ENCODE measurements at regions not wholly inside any gene's neighbourhood (a gene's known extent, or its start where the extent isn't known, plus 50 kb on each side); places are given as distances from the start of the nearest gene placed in this dataset.

GRCh38 chr9:108684288-108685025 is 171.3 kb downstream of the ACTL7B start:
- H3K4me3 ChIP-seq (ENCODE audit: low read depth, low read length) = no peak overlapping the region
- H3K9me3 ChIP-seq (ENCODE audit: control insufficient read depth, insufficient read depth, low read depth, low read length) = no peaks in the 10 kb centered on the region
- TF ChIP-seq ZNF146 (tag by site-specific recombination; IDR thresholded peaks at IDR 0.05) (no peak), ZNF654 (tag by site-specific recombination; IDR thresholded peaks at IDR 0.05; ENCODE audit: low read depth) (no peak), ZNF776 (tag by site-specific recombination; IDR thresholded peaks at IDR 0.05; ENCODE audit: borderline replicate concordance) (no peak), ZNF302 (tag by site-specific recombination; IDR thresholded peaks at IDR 0.05; ENCODE audit: low read depth) (no peak), ZXDB (tag by site-specific recombination; IDR thresholded peaks at IDR 0.05) (no peak), ZNF677 (tag by site-specific recombination; IDR thresholded peaks at IDR 0.05) (no peak), ZNF335 (tag by site-specific recombination; conservative IDR thresholded peaks at IDR 0.05) (no peak), ZNF211 (tag by site-specific recombination; IDR thresholded peaks at IDR 0.05; ENCODE audit: low read depth) (no peak), BCL11A (tag by site-specific recombination; IDR thresholded peaks at IDR 0.05; ENCODE audit: low read depth) (no peak), ZFP3 (tag by site-specific recombination; IDR thresholded peaks at IDR 0.05; ENCODE audit: low read depth) (no peak), ZNF138 (tag by site-specific recombination; IDR thresholded peaks at IDR 0.05; ENCODE audit: borderline replicate concordance) (no peak), ZNF114 (tag by site-specific recombination; IDR thresholded peaks at IDR 0.05) (no peak), ZNF132 (tag by site-specific recombination; IDR thresholded peaks at IDR 0.05; ENCODE audit: borderline replicate concordance) (no peak), ZBTB26 (tag by site-specific recombination; optimal IDR thresholded peaks at IDR 0.05) (no peak)
- ChIA-PET CTCF (interaction anchor here (0.7 to 0.9 kb wide), 2 partner anchors 8 to 1380 kb away, joined by 3 read pairs; no protein-coding TSS in a partner anchor), POLR2A (no interaction called here)
- H3K4me1 ChIP-seq (ENCODE audit: control insufficient read depth, insufficient read depth, low read length) = no peaks in the 10 kb centered on the region
- no peaks in the 10 kb centered on the region for H3K36me3 ChIP-seq (ENCODE audit: control insufficient read depth in 2 of 2, insufficient read depth in 1 of 2, low read length in 2 of 2)
- no peak overlapping the region for H3K27ac ChIP-seq (ENCODE audit: extremely low read depth, low read depth, low read length)

GRCh38 chr9:108683245-108683644 is 172.5 kb downstream of the ACTL7B start:
- TF ChIP-seq ZNF544 (tag by site-specific recombination; IDR thresholded peaks at IDR 0.05) = no peak
- TF ChIP-seq YY1 (tag by site-specific recombination; IDR thresholded peaks at IDR 0.05) = no peak
- TF ChIP-seq BCL6B (tag by site-specific recombination; IDR thresholded peaks at IDR 0.05) = no peak
- no peak for TF ChIP-seq ZBTB44 (tag by site-specific recombination; IDR thresholded peaks at IDR 0.05)
- TF ChIP-seq ZNF302 (tag by site-specific recombination; IDR thresholded peaks at IDR 0.05; ENCODE audit: low read depth) = no peak
- no peak for TF ChIP-seq KLF16 (tag by site-specific recombination; IDR thresholded peaks at IDR 0.05)
- TF ChIP-seq ZNF157 (tag by site-specific recombination; IDR thresholded peaks at IDR 0.05) = no peak
- TF ChIP-seq HOXA7 (CRISPR knock-in tag; IDR thresholded peaks at IDR 0.05; ENCODE audit: borderline replicate concordance) = no peak
- TF ChIP-seq MZF1 (tag by site-specific recombination; IDR thresholded peaks at IDR 0.05; ENCODE audit: borderline replicate concordance) = no peak
- TF ChIP-seq ZNF670 (tag by site-specific recombination; IDR thresholded peaks at IDR 0.05; ENCODE audit: low read depth) = no peak
- no peak for TF ChIP-seq ZNF501 (tag by site-specific recombination; IDR thresholded peaks at IDR 0.05)
- no peak for TF ChIP-seq ZNF121 (tag by site-specific recombination; IDR thresholded peaks at IDR 0.05)
- TF ChIP-seq ZSCAN30 (tag by site-specific recombination; IDR thresholded peaks at IDR 0.05) = no peak
- TF ChIP-seq ZSCAN23 (tag by site-specific recombination; IDR thresholded peaks at IDR 0.05) = no peak
- no peak for TF ChIP-seq ZXDB (tag by site-specific recombination; IDR thresholded peaks at IDR 0.05)
- ChIA-PET CTCF (interaction anchor here (0.7 kb wide), 1 partner anchor 400 kb away, joined by 3 read pairs; no protein-coding TSS in a partner anchor), POLR2A (no interaction called here)
- Histone ChIP-seq H3K27ac (ENCODE audit: extremely low read depth, low read depth, low read length) (no peak overlapping the region), H3K4me3 (ENCODE audit: low read depth, low read length) (no peak overlapping the region), H3K4me1 (ENCODE audit: control insufficient read depth, insufficient read depth, low read length) (no peaks in the 10 kb centered on the region), H3K9me3 (ENCODE audit: control insufficient read depth, insufficient read depth, low read depth, low read length) (no peaks in the 10 kb centered on the region), H3K36me3 (ENCODE audit: control insufficient read depth in 2 of 2, insufficient read depth in 1 of 2, low read length in 2 of 2) (no peaks in the 10 kb centered on the region)
